ENCODE measurements at regions not wholly inside any gene's neighbourhood (a gene's known extent, or its start where the extent isn't known, plus 50 kb on each side); places are given as distances from the start of the nearest gene placed in this dataset.

DNA sequence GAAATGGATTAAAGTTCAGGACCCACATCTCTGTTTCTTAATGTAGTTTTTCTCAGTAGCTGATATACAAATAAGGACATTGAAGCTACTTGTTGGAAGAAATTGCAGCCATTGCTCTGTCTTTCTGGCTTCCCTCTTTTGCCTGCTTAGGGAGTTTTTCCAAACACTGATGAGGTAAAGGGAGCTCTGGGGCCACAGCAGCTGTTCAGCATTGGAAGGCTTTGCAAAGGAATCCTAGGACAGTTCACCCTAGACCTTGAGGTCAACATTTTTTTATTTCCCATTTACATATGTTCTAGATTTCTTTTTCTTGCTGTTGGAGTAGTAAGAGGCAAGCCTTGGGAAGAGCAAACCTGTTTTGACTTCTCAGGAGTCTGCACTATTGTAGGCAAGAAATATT lies 126.9 kb upstream of the PLPPR5 start:
- intact Hi-C loops (cut with DNase I), result no loop called here
- no peak overlapping the region for H3K27ac ChIP-seq
- TF ChIP-seq, protein P1, sequence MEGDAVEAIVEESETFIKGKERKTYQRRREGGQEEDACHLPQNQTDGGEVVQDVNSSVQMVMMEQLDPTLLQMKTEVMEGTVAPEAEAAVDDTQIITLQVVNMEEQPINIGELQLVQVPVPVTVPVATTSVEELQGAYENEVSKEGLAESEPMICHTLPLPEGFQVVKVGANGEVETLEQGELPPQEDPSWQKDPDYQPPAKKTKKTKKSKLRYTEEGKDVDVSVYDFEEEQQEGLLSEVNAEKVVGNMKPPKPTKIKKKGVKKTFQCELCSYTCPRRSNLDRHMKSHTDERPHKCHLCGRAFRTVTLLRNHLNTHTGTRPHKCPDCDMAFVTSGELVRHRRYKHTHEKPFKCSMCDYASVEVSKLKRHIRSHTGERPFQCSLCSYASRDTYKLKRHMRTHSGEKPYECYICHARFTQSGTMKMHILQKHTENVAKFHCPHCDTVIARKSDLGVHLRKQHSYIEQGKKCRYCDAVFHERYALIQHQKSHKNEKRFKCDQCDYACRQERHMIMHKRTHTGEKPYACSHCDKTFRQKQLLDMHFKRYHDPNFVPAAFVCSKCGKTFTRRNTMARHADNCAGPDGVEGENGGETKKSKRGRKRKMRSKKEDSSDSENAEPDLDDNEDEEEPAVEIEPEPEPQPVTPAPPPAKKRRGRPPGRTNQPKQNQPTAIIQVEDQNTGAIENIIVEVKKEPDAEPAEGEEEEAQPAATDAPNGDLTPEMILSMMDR (IDR thresholded peaks at IDR 0.05), result no peak
- no peak for DNase-seq
- ATAC-seq, result no peak
- H3K27me3 ChIP-seq (ENCODE audit: insufficient read depth in 3 of 3, low read length in 2 of 3), result no peaks in the 10 kb centered on the region
- H3K9me3 ChIP-seq, result no peaks in the 10 kb centered on the region
- no peaks in the 10 kb centered on the region for H3K4me1 ChIP-seq
- no peaks in the 10 kb centered on the region for H3K36me3 ChIP-seq (ENCODE audit: insufficient read depth in 1 of 2, low read depth in 1 of 2)
- H3K4me3 ChIP-seq, result no peak overlapping the region

DNA sequence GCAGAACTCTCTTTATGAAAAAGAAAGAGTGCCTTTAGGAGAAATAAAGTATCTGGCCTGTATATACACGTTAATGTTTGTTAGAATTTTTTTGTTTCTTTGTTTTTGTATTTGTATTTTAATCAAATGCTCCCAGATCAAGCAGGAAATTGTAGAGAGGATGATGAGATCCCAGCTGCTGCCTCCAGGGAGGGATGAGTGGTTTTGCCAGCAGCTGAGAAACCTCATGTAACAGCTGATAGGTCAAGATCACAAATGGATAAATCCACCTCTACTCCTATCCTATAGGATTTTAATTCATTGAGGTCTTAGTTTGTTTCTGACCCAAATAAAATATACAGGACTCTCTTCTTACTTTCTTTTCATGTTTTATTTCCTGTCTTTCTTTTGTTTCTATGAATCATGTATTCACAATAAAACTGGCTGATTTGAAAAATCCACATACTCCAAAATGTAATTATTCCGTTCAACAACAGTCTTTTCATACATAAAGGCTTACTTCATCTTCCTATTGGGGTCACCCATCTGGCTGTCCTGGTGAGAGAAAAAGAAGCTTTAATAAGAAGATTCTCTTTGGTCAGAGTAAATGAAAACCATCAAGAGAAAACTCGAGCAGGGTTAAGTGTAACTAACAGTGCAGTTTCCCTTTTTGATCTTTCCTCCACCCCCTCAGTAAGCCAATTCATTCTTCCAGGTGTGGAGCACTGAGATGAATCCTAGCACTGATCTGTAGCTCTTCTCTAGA lies 129.3 kb upstream of the PLPPR5 start:
- no peak overlapping the region for H3K27ac ChIP-seq
- no peak overlapping the region for H3K4me3 ChIP-seq
- DNase-seq, result no peak
- no peaks in the 10 kb centered on the region for H3K27me3 ChIP-seq (ENCODE audit: insufficient read depth in 3 of 3, low read length in 2 of 3)
- H3K36me3 ChIP-seq (ENCODE audit: insufficient read depth in 1 of 2, low read depth in 1 of 2), result no peaks in the 10 kb centered on the region
- no peaks in the 10 kb centered on the region for H3K9me3 ChIP-seq
- WGBS, 3 donors, result 20 to 36% (median 25%) methylated on average over 3 of the region's 3 CpGs
- TF ChIP-seq, protein P1 (IDR thresholded peaks at IDR 0.05), result no peak
- H3K4me1 ChIP-seq, result no peaks in the 10 kb centered on the region
- no peak for ATAC-seq
- intact Hi-C loops (cut with DNase I), result no loop called here

DNA sequence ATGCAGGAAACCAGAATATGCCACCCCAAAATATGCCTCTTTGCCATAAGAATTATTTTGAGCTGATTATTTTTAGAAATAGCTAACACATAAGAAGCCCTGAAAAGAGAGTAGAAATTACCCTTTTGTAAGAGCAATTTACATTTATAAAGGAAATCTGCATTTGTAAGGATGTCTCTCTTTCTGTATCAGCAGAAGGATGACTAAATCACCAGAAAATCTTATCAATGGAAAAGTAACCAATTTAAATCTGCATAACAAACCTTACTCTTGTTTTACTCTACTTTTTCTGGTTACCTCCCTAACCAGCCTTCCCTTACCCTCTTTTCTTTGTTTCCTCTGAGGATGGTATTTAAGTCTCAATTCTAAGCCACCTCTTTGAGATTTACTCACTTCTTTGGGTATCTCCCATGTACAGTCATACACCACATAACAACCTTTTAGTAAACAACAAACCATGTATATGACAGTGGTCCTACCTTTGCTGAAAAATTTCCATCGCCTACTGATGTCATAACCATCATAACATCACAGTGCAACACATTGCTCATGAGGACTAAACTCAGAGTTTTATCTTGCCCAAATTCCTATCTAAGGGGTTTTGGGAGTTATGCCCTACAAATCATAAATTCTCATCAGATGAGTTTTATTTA lies 126.6 kb upstream of the PLPPR4 start:
- H3K4me1 ChIP-seq, result no peaks in the 10 kb centered on the region
- TF ChIP-seq, protein P1 (IDR thresholded peaks at IDR 0.05), result no peak
- H3K27ac ChIP-seq, result no peak overlapping the region
- no peaks in the 10 kb centered on the region for H3K9me3 ChIP-seq
- no peaks in the 10 kb centered on the region for H3K27me3 ChIP-seq (ENCODE audit: insufficient read depth in 3 of 3, low read length in 2 of 3)
- 92 to 98% (median 97%) methylated on average over 1 of the region's 1 CpG for WGBS, 3 donors
- H3K4me3 ChIP-seq, result no peak overlapping the region
- no peak for DNase-seq
- no peaks in the 10 kb centered on the region for H3K36me3 ChIP-seq (ENCODE audit: insufficient read depth in 1 of 2, low read depth in 1 of 2)
- intact Hi-C loops (cut with DNase I), result no loop called here
- ATAC-seq, result no peak

DNA sequence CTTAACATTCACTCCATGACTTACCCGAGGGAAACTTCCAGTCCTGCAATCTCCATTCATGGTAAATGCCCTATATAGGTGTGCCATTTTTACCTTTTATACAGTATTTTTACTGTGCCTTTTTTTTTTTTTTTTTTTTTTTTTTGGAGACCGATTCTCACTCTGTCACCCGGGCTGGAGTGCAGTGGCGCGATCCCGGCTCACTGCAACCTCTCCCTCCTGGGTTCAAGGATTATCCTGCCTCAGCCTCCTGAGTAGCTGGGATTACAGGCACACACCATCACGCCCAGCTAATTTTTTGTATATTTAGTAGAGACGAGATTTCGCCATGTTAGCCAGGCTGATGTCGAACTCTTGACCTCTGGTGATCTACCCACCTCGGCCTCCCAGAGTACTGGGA lies 124.4 kb upstream of the PLPPR4 start:
- TF ChIP-seq, protein P1 (IDR thresholded peaks at IDR 0.05), result no peak
- DNase-seq, result no peak
- H3K36me3 ChIP-seq (ENCODE audit: insufficient read depth in 1 of 2, low read depth in 1 of 2), result no peaks in the 10 kb centered on the region
- intact Hi-C loops (cut with DNase I), result no loop called here
- H3K4me1 ChIP-seq, result no peaks in the 10 kb centered on the region
- no peaks in the 10 kb centered on the region for H3K9me3 ChIP-seq
- no peak for ATAC-seq
- WGBS, 3 donors, result 86 to 87% (median 86%) methylated on average over 11 of the region's 11 CpGs
- no peak overlapping the region for H3K4me3 ChIP-seq
- no peak overlapping the region for H3K27ac ChIP-seq
- H3K27me3 ChIP-seq (ENCODE audit: insufficient read depth in 3 of 3, low read length in 2 of 3), result no peaks in the 10 kb centered on the region
